GM23338 (cell line): ENCODE measurements at regions not wholly inside any gene's neighbourhood (a gene's known extent, or its start where the extent isn't known, plus 50 kb on each side); places are given as distances from the start of the nearest gene placed in this dataset.
"Not testable (repeated sequence)": the region's sequence is repeated elsewhere in the genome, so short reads cannot be mapped to it uniquely, and the experiment has no call there.

Source experiments
- ATAC-seq: fragments of 200-7000 bp; cut with Tn5 transposase; 3 replicates; pipeline ENCODE4 v1.9.1; 2020
- DNase-seq: peaks from one replicate; pipeline ENCODE4 v3.0.0-alpha.2; 2015; ENCODE audit warnings: low spot score
- H2AFZ ChIP-seq: fragments of 200-600 bp; sonication (generic); 2 replicates; pipeline ENCODE4 v1.8.0; 2016; ENCODE audit warnings: antibody characterized with exemption, mild to moderate bottlenecking, moderate library complexity
- H3F3A ChIP-seq: fragments of 200-600 bp; sonication (generic); replicated peaks from 2 replicates; pipeline ENCODE4 v1.8.0; 2017; ENCODE audit warnings: antibody characterized with exemption, mixed run types, low read depth
- H3K27ac ChIP-seq: fragments of 200-600 bp; sonication (generic); 2 replicates; pipeline ENCODE4 v1.6.1; 2016; ENCODE audit warnings: low read depth
- H3K27me3 ChIP-seq: fragments of 200-600 bp; sonication (generic); 2 replicates; pipeline ENCODE4 v1.8.0; 2016; ENCODE audit warnings: mild to moderate bottlenecking, mixed run types, moderate library complexity; ENCODE audit not compliant: insufficient read depth
- H3K36me3 ChIP-seq: fragments of 200-600 bp; sonication (generic); 2 replicates; pipeline ENCODE4 v1.8.0; 2016; ENCODE audit warnings: mild to moderate bottlenecking; ENCODE audit not compliant: insufficient read depth
- H3K4me1 ChIP-seq: fragments of 200-600 bp; sonication (generic); 2 replicates; pipeline ENCODE4 v1.8.0; 2016; ENCODE audit warnings: mild to moderate bottlenecking, moderate library complexity; ENCODE audit not compliant: insufficient read depth
- H3K4me2 ChIP-seq: fragments of 200-600 bp; sonication (generic); 2 replicates; pipeline ENCODE4 v1.7.1; 2017; ENCODE audit warnings: mixed run types
- H3K4me3 ChIP-seq: fragments of 200-600 bp; sonication (generic); 2 replicates; pipeline ENCODE4 v1.6.1; 2016; ENCODE audit warnings: mixed run types
- H3K79me2 ChIP-seq: fragments of 200-600 bp; sonication (generic); replicated peaks from 2 replicates; pipeline ENCODE4 v1.8.0; 2017; ENCODE audit warnings: mild to moderate bottlenecking; ENCODE audit not compliant: insufficient read depth
- H3K9me2 ChIP-seq: fragments of 200-600 bp; sonication (generic); 2 replicates; pipeline ENCODE4 v1.8.0; 2017; ENCODE audit not compliant: insufficient read depth
- H4K20me1 ChIP-seq: fragments of 200-600 bp; sonication (generic); replicated peaks from 2 replicates; pipeline ENCODE4 v1.8.0; 2017; ENCODE audit warnings: mild to moderate bottlenecking; ENCODE audit not compliant: insufficient read depth
- H3K27ac Mint-ChIP-seq: 2 replicates; pipeline ENCODE4 v1.8.0; 2020; ENCODE audit warnings: inconsistent platforms, mild to moderate bottlenecking, moderate library complexity, mixed read lengths
- H3K27me3 Mint-ChIP-seq: 3 replicates; pipeline ENCODE4 v1.8.0; 2022; ENCODE audit warnings: low read depth, mild to moderate bottlenecking, moderate library complexity, mixed read lengths, inconsistent platforms; ENCODE audit not compliant: insufficient read depth, poor library complexity
- H3K36me3 Mint-ChIP-seq: 3 replicates; pipeline ENCODE4 v1.8.0; 2021; ENCODE audit warnings: low read depth, mild to moderate bottlenecking, inconsistent platforms, moderate library complexity, mixed read lengths
- H3K4me1 Mint-ChIP-seq: 3 replicates; pipeline ENCODE4 v1.8.0; 2020; ENCODE audit warnings: mild to moderate bottlenecking, inconsistent platforms, mixed read lengths
- H3K4me3 Mint-ChIP-seq: 3 replicates; pipeline ENCODE4 v1.8.0; 2021; ENCODE audit warnings: moderate library complexity, mild to moderate bottlenecking, inconsistent platforms, mixed read lengths
- H3K9me3 Mint-ChIP-seq: 3 replicates; pipeline ENCODE4 v1.8.0; 2020; ENCODE audit warnings: moderate library complexity, mild to moderate bottlenecking, inconsistent platforms, mixed read lengths
- CREB1 ChIP-seq: fragments of 250-450 bp; sonication (Bioruptor Pico); IDR thresholded peaks from 2 replicates; pipeline ENCODE4 v1.5.0; 2020; ENCODE audit warnings: low read depth, mild to moderate bottlenecking, moderate library complexity
- EZH2 ChIP-seq: fragments of 200-600 bp; sonication (generic); IDR thresholded peaks from one replicate; pipeline ENCODE4 v1.8.0; 2017; ENCODE audit warnings: antibody characterized with exemption, mild to moderate bottlenecking, low read depth; ENCODE audit not compliant: unreplicated experiment
- EZH2phosphoT487 ChIP-seq: fragments of 200-600 bp; sonication (generic); IDR thresholded peaks from one replicate; pipeline ENCODE4 v1.8.1; 2018; ENCODE audit warnings: antibody characterized with exemption; ENCODE audit not compliant: unreplicated experiment
- TF ChIP-seq, protein P1 (sequence below): IDR thresholded peaks from one replicate; pipeline ENCODE4 v1.6.1; 2018; ENCODE audit warnings: antibody characterized with exemption; ENCODE audit not compliant: unreplicated experiment
- TF ChIP-seq, protein P2 (sequence below): fragments of 250-450 bp; sonication (Bioruptor Pico); IDR thresholded peaks from 2 replicates; pipeline ENCODE4 v1.5.0; 2020; ENCODE audit warnings: mild to moderate bottlenecking, moderate library complexity

DNA sequence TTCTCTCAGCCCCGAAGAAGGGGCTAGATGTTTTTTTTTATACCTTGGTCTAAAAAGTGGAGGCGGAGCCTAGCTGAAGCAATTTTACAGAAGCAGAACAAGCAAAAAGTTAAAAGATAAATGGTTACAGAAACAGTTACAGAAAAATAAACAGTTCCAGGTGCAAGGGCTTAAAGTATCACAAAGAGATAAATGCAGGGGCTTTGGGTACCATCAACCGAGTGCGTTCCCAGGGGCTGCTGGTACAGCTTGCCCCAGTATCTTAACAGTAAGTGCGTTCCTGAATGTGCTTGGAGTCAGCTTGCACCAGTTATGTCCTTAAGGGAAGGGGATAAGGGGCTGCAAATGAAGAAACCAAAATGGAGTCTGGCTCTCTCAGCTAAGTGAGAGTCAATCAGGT lies 173.9 kb upstream of the MBL2 start:
- peaks cover 24% of the 10 kb centered on the region for H3K9me3 Mint-ChIP-seq
- peaks cover 5% of the 10 kb centered on the region; the same call in 2 of the 3 replicates for H3K4me1 Mint-ChIP-seq
- Histone ChIP-seq H3K4me3 (no peak overlapping the region), H3F3A (no peaks in the 10 kb centered on the region), H4K20me1 (no peaks in the 10 kb centered on the region), H2AFZ (peak overlapping the region; percentile 86), H3K4me2 (no peak overlapping the region), H3K36me3 (no peaks in the 10 kb centered on the region), H3K27me3 (no peaks in the 10 kb centered on the region), H3K9me2 (peaks cover 15% of the 10 kb centered on the region; the same call in 1 of the 2 replicates), H3K4me1 (peaks cover 4% of the 10 kb centered on the region; the same call in 1 of the 2 replicates), H3K79me2 (no peaks in the 10 kb centered on the region), H3K27ac (no peak overlapping the region)
- H3K27me3 Mint-ChIP-seq, result peaks cover 5% of the 10 kb centered on the region
- TF ChIP-seq EZH2 (no peak), CREB1 (no peak), EZH2phosphoT487 (no peak)
- TF ChIP-seq, protein P1, sequence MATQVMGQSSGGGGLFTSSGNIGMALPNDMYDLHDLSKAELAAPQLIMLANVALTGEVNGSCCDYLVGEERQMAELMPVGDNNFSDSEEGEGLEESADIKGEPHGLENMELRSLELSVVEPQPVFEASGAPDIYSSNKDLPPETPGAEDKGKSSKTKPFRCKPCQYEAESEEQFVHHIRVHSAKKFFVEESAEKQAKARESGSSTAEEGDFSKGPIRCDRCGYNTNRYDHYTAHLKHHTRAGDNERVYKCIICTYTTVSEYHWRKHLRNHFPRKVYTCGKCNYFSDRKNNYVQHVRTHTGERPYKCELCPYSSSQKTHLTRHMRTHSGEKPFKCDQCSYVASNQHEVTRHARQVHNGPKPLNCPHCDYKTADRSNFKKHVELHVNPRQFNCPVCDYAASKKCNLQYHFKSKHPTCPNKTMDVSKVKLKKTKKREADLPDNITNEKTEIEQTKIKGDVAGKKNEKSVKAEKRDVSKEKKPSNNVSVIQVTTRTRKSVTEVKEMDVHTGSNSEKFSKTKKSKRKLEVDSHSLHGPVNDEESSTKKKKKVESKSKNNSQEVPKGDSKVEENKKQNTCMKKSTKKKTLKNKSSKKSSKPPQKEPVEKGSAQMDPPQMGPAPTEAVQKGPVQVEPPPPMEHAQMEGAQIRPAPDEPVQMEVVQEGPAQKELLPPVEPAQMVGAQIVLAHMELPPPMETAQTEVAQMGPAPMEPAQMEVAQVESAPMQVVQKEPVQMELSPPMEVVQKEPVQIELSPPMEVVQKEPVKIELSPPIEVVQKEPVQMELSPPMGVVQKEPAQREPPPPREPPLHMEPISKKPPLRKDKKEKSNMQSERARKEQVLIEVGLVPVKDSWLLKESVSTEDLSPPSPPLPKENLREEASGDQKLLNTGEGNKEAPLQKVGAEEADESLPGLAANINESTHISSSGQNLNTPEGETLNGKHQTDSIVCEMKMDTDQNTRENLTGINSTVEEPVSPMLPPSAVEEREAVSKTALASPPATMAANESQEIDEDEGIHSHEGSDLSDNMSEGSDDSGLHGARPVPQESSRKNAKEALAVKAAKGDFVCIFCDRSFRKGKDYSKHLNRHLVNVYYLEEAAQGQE, result no peak
- TF ChIP-seq, protein P2, sequence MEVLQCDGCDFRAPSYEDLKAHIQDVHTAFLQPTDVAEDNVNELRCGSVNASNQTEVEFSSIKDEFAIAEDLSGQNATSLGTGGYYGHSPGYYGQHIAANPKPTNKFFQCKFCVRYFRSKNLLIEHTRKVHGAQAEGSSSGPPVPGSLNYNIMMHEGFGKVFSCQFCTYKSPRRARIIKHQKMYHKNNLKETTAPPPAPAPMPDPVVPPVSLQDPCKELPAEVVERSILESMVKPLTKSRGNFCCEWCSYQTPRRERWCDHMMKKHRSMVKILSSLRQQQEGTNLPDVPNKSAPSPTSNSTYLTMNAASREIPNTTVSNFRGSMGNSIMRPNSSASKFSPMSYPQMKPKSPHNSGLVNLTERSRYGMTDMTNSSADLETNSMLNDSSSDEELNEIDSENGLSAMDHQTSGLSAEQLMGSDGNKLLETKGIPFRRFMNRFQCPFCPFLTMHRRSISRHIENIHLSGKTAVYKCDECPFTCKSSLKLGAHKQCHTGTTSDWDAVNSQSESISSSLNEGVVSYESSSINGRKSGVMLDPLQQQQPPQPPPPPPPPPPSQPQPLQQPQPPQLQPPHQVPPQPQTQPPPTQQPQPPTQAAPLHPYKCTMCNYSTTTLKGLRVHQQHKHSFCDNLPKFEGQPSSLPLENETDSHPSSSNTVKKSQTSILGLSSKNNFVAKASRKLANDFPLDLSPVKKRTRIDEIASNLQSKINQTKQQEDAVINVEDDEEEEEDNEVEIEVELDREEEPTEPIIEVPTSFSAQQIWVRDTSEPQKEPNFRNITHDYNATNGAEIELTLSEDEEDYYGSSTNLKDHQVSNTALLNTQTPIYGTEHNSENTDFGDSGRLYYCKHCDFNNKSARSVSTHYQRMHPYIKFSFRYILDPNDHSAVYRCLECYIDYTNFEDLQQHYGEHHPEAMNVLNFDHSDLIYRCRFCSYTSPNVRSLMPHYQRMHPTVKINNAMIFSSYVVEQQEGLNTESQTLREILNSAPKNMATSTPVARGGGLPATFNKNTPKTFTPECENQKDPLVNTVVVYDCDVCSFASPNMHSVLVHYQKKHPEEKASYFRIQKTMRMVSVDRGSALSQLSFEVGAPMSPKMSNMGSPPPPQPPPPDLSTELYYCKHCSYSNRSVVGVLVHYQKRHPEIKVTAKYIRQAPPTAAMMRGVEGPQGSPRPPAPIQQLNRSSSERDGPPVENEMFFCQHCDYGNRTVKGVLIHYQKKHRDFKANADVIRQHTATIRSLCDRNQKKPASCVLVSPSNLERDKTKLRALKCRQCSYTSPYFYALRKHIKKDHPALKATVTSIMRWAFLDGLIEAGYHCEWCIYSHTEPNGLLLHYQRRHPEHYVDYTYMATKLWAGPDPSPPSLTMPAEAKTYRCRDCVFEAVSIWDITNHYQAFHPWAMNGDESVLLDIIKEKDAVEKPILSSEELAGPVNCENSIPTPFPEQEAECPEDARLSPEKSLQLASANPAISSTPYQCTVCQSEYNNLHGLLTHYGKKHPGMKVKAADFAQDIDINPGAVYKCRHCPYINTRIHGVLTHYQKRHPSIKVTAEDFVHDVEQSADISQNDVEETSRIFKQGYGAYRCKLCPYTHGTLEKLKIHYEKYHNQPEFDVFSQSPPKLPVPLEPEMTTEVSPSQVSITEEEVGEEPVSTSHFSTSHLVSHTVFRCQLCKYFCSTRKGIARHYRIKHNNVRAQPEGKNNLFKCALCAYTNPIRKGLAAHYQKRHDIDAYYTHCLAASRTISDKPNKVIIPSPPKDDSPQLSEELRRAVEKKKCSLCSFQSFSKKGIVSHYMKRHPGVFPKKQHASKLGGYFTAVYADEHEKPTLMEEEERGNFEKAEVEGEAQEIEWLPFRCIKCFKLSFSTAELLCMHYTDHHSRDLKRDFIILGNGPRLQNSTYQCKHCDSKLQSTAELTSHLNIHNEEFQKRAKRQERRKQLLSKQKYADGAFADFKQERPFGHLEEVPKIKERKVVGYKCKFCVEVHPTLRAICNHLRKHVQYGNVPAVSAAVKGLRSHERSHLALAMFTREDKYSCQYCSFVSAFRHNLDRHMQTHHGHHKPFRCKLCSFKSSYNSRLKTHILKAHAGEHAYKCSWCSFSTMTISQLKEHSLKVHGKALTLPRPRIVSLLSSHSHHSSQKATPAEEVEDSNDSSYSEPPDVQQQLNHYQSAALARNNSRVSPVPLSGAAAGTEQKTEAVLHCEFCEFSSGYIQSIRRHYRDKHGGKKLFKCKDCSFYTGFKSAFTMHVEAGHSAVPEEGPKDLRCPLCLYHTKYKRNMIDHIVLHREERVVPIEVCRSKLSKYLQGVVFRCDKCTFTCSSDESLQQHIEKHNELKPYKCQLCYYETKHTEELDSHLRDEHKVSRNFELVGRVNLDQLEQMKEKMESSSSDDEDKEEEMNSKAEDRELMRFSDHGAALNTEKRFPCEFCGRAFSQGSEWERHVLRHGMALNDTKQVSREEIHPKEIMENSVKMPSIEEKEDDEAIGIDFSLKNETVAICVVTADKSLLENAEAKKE, result no peak
- DNase-seq (no peak), ATAC-seq (no peak)
- H3K27ac Mint-ChIP-seq, result no peak overlapping the region
- peaks cover 34% of the 10 kb centered on the region for H3K36me3 Mint-ChIP-seq
- no peak overlapping the region for H3K4me3 Mint-ChIP-seq

DNA sequence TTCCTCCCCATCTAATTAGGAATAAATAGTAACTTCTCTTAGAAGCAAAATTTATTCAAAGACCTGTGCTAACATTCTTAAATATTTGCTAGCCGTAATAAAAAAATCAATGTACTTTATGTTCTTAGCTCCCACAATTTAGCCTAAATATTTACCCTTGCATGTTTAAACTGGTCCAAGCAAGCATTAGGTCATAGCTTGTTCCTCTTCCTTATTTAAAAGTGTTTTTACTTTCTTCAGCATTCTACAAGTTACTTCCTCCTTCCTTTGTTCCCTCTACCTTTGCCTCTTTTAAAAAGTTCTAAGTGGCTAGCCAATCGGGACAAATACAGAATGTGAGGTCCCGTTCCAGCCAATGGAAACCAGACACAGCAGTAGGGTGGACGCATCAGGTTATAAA lies 172.9 kb upstream of the MBL2 start:
- H3K36me3 Mint-ChIP-seq, result peaks cover 39% of the 10 kb centered on the region
- H3K27ac Mint-ChIP-seq, H3K27me3 ChIP-seq, H3K27ac ChIP-seq, H3F3A ChIP-seq, H3K4me2 ChIP-seq, H3K4me3 Mint-ChIP-seq, H3K4me3 ChIP-seq, H3K79me2 ChIP-seq, ATAC-seq, H4K20me1 ChIP-seq, DNase-seq, H3K36me3 ChIP-seq, H3K27me3 Mint-ChIP-seq: not testable (repeated sequence)
- peaks cover 27% of the 10 kb centered on the region for H3K9me3 Mint-ChIP-seq
- Histone ChIP-seq H3K9me2 (peaks cover 15% of the 10 kb centered on the region; the same call in 1 of the 2 replicates), H3K4me1 (peaks cover 14% of the 10 kb centered on the region; the same call in 1 of the 2 replicates), H2AFZ (peak overlapping the region; percentile 86; the same call in 1 of the 2 replicates)
- H3K4me1 Mint-ChIP-seq, result peaks cover 11% of the 10 kb centered on the region; the same call in 2 of the 3 replicates
